GM18951 (cell line): ENCODE measurements at regions not wholly inside any gene's neighbourhood (a gene's known extent, or its start where the extent isn't known, plus 50 kb on each side); places are given as distances from the start of the nearest gene placed in this dataset.
"Not testable (repeated sequence)": the region's sequence is repeated elsewhere in the genome, so short reads cannot be mapped to it uniquely, and the experiment has no call there.

Experiments
- POLR2A ChIP-seq: IDR thresholded peaks from 4 replicates; pipeline ENCODE4 v1.6.1; 2011; ENCODE audit warnings: mild to moderate bottlenecking; ENCODE audit not compliant: insufficient read length, insufficient read depth; ENCODE audit errors: extremely low read depth
- in situ Hi-C: fragments of 300-500 bp; cut with MboI; formaldehyde crosslinking; loops from one replicate; pipeline ENCODE4 v1.12.0; 2022; ENCODE audit warnings: low sequenced_read_pairs, mixed read lengths, inconsistent platforms; ENCODE audit not compliant: unreplicated experiment

DNA sequence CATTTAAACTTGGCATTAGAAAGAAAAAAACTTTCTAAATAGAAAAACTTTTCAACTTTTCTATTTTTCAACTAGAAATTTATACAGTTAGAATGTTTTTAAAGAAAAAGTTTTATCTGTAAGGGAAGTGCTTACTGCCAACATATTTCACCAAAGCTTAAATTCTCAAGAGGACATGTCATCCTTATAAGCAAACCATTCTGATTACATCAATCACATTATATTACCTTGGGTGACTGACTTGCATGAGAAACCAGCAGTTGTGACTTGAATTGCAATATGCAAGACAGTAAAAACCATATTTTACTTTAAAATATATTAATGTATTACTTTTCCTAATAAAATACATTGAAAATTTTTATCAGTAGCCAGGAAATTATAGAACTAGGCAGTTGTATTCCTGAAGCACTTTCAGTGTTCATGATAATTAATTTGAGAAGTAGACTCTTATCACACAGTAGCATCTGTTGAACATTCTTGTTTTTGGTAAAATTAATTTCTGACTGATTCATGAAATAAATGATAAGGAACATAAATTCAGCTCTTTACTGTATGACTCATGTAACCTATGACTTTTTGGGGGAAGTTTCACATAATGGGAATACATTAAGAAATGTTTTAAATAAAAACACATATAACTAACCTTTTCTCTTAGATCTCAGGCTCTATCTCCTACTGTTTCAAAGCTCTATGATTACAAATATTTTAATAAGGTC is 345.0 kb upstream of the CCDC179 start:
- TF ChIP-seq POLR2A: no peak
- in situ Hi-C loops: no loop called here

DNA sequence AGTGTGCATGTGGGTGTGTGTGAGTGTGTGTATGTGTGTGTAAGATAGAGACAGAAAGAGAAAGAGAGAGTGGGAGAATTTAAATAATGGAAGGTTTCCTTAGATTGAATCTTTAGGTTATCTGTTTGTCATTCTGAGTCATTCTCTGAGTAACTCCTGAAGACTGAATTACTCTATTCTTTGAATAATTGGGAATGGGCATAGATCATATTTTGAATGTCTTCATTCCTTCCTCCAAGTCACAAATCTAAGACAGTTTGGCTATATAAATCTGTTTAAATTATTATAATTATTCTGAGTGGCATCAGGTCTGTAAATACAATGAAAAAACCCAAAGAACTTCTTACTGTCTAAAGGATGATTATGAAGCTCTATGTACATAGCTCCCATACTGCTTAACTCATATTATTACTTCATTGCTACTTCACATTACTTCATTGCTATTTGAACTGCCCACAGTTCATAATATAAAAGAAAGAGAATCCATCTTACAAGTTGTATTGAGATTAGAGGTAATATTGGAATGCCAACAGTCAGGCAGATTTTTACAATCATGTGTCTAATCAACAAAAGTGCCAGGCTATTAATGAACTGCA is 346.6 kb upstream of the CCDC179 start:
- TF ChIP-seq POLR2A: no peak
- in situ Hi-C loops: no loop called here

DNA sequence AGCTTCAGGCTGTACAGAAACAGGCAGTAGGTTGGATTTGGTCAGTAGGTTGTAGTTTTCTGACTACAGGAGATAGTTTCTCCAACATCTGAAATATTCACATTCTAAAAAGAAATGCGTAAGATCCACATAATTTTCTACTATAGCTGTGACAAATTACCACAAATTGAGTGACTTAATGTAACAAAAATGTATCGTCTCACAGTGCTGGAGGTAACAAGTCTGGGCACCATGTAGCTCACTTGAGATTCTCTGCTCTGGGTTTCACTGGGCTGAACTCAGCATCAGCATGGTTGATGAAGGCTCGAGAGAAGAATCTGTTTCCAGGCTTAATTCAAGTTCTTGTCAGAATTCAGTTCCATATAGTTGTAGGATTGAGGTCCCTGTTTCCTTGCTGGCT is 350.9 kb upstream of the CCDC179 start:
- no peak for TF ChIP-seq POLR2A
- in situ Hi-C loops: no loop called here

DNA sequence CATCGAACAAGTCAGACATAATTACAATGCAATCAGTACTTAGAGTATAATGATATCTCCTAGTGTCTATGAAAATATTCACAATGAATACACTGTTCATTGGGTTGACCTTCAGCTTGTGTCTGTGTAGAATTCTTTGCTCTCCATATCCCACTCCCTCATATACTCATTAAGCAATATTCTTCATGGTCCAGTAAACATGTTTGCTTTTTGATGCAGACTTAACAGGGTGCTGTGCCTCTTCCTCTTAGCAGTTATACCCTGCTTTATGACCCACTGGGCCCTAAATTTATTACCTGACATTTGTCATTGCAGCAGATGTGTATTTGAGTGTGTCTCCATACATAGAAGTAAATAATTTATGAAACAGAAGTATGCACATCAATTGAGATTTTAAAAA is 352.5 kb upstream of the CCDC179 start:
- in situ Hi-C loops: no loop called here

DNA sequence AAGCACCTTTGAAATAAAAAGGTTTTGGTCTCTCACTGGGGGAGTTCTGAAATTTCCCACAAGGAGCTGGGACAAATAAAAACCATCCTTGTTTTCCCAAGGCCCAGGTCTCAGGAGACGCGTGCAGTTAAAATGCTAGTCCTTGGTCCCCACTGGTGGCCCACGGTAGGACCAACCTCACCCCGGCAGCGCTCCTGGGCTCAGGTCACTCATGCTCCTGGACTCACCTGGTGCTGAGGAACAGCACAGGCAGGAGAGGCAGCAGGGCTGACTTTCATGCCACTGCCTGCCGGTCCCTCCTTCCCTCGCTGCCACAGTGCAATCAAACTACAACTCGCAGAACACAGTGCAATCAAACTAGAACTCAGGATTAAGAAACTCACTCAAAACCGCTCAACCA is 356.8 kb upstream of the CCDC179 start:
- in situ Hi-C loops: no loop called here
- no peak for TF ChIP-seq POLR2A

More for the DNA sequence above, 352.5 kb upstream of the CCDC179 start:
- no peak for TF ChIP-seq POLR2A

DNA sequence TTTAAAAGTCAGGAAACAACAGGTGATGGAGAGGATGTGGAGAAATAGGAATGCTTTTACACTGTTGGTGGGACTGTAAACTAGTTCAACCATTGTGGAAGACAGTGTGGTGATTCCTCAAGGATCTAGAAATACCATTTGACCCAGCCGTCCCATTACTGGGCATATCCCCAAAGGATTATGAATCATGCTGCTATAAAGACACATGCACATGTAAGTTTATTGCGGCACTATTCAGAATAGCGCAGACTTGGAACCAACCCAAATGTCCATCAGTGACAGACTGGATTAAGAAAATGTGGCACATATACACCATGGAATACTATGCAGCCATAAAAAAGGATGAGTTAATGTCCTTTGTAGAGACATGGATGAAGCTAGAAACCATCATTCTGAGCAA is 359.8 kb upstream of the CCDC179 start:
- in situ Hi-C loops: not testable (repeated sequence)

DNA sequence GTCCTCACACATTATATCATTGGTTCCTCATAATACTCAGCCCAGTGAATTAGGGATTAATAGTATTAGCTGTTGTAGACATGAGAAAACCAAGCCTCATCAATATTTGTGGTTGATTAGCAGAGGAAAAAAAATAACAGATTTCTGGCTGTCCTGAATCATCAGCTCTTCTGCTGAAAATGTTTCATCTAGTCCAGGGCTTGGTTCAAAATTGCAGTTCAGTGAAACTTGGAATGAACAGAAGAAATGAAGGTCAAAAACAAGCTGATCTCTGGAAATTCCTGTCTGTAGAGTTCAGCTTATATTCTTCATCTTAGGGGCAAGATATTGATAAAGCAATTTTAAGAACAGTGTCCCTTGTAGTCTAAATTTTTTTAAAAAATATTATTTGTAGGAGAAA is 361.1 kb upstream of the CCDC179 start:
- TF ChIP-seq POLR2A: no peak
- in situ Hi-C loops: no loop called here

DNA sequence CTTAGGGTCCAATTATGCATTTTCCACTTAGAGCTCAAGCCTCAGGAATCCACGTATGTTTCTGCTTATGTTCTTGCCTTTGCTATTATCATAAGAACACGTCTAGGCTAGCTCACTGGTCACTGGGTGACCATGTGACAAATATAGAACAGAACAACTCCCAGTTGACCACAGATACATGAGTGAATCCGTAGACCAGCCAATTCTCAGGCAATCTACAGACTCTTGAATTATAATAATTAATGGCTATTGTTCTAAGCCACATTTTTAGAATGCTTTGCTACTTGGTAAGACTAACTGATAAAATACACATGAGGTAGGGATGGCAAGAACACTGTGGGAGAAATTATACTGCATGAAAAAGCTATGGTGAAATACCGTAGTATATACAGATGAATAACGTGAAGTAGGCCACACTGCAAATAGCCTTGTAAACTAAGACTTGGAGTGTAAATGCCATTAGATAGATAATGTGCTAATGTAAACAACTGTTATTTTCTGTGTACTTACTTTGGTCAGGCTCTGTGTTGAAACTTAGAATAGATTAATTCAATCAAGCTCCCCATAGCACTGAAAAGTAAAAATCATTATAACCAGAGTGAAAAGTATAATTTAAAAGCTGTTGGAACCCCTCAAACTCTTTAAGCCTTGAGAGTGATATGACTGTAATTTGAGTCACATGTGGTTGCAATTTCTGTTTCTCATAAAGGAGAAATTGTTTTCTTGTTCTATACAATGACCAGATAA is 366.2 kb upstream of the CCDC179 start:
- TF ChIP-seq POLR2A: no peak
- in situ Hi-C loops: no loop called here

DNA sequence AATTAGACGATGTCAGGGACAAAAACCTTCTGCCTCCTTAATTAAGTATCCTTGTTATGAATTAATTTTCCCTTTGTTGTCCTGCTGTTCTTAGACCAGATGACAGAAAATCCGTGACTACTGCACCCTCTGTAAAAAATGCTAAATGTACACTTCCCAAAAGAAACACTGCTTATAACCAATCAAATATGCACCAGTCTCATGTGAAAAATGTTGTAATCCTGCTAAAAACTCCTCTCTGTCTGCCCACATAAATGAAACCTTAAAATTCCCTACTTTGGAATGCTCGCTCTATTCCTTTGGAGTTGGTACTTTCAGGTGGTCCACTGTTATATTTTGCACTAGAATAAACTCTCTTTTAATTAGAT is 366.8 kb upstream of the CCDC179 start:
- TF ChIP-seq POLR2A: no peak
- in situ Hi-C loops: no loop called here

DNA sequence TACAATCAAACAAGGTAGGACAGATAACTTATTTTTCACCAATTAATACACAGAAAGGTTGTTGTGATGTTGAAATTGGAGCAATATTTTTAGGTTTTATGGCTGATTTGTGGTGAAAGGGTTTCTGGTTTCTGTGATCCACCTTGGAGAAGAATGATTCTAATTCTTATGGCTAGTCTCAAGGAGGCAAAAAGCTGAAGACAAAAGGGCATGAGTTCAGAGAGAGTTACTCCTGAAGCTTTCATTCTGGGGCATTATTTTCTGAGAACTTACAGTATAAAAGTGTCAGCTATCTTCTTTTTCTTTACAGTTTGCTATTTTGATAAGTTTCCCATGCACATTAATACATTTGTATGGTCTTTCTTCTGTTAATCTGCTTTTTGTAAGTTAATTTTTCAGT is 372.4 kb upstream of the CCDC179 start:
- in situ Hi-C loops: no loop called here
- TF ChIP-seq POLR2A: no peak

DNA sequence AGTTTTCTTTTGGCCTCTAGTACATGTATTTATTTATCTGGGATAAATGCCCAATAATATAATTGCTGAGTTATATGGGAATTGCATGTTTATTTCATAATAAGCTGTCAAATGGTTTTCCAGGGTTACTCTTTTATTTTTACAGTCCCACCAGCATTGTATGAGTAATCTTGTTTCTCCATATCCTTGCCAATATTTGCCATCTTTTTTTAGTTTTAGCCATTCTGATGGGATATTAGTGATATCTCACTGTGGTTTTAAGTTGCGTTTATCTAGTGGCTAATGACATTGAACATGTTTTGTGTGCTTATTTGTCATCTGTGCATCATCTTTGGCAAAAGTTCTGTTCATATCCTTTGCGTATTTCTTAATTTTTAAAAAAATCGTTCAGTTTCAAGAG is 372.8 kb upstream of the CCDC179 start:
- no peak for TF ChIP-seq POLR2A
- in situ Hi-C loops: no loop called here

DNA sequence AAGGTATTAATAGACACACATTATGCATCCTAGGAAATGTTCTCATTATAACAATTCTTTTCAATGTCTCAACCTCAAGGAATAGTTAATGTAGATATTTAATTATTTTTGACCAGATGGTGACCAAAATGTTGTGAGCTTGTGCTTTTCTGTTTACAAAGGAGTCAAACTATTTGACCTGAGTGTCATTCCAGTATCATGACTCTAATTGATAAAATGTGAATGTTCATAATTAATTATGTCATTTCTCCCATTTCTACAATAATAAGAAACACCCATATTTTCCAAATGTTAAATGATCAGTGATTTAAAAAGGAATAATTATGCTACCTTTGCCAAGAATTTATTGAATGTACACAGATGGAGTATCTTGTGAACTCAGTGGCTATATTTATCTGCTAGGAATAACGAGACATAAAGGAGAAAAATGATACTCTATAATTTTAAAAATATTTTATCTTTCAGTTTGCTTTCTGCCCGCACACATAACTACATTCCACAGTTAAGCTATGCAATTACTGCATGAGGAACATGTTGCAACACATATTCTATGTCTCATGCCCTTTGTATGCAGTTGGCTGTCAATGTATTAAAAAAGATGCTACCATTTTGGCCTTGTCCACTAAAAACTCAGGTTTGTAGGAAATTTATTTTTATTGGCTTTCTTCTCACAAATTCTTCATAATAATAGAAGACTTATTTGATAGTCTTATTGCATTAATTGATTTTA is 376.7 kb upstream of the CCDC179 start:
- TF ChIP-seq POLR2A: no peak
- in situ Hi-C loops: no loop called here

DNA sequence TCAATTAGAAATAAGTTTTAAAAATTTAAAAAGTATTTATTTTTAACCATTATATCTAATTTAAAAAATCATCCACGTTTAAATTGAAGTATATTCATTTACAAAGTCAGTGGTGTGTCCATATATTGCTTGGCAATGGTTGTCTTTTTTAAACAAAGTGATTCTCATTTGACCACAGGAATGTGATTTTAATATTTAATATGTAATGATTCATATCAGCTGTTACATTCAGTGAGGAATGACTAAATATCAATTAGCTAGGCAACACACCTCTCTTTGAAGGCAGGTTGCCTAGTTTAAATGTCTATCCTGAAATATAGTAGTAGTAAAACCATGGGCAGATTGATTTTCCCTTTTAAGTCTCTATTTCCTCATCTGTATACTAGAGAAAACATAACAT is 392.2 kb upstream of the CCDC179 start:
- TF ChIP-seq POLR2A: no peak
- in situ Hi-C loops: no loop called here
